Endodermal cell (in vitro differentiated cells): ENCODE measurements at regions not wholly inside any gene's neighbourhood (a gene's known extent, or its start where the extent isn't known, plus 50 kb on each side); places are given as distances from the start of the nearest gene placed in this dataset.

Source experiments
- DNase-seq: peaks from one replicate; pipeline ENCODE4 v3.0.0-alpha.2; 2017
- H3K27ac ChIP-seq: 2 replicates; pipeline ENCODE4 v1.5.1; 2013; ENCODE audit warnings: mild to moderate bottlenecking, low read depth, low read length, moderate library complexity
- H3K27me3 ChIP-seq: 2 replicates; pipeline ENCODE4 v1.6.1; 2013; ENCODE audit warnings: mild to moderate bottlenecking, low read length, moderate library complexity; ENCODE audit not compliant: insufficient read depth, control insufficient read depth, poor library complexity, severe bottlenecking
- H3K36me3 ChIP-seq: 2 replicates; pipeline ENCODE4 v1.7.0; 2013; ENCODE audit warnings: mild to moderate bottlenecking, low read length, moderate library complexity; ENCODE audit not compliant: control insufficient read depth, insufficient read depth
- H3K4me1 ChIP-seq: one replicate; pipeline ENCODE4 v1.7.0; 2013; ENCODE audit warnings: low read length; ENCODE audit not compliant: control insufficient read depth, insufficient read depth
- H3K4me3 ChIP-seq: 2 replicates; pipeline ENCODE4 v1.5.1; 2013; ENCODE audit warnings: mild to moderate bottlenecking, low read length, moderate library complexity
- H3K9ac ChIP-seq: 2 replicates; pipeline ENCODE4 v1.6.1; 2013; ENCODE audit warnings: mild to moderate bottlenecking, low read length, moderate library complexity; ENCODE audit not compliant: poor library complexity, severe bottlenecking; ENCODE audit errors: extremely low read depth
- H3K9me3 ChIP-seq: 2 replicates; pipeline ENCODE4 v1.6.1; 2013; ENCODE audit warnings: mild to moderate bottlenecking, low read length, moderate library complexity; ENCODE audit not compliant: control insufficient read depth
- H3K27ac Mint-ChIP-seq: 2 replicates; pipeline ENCODE4 v1.8.0; 2020; ENCODE audit warnings: mixed read lengths
- H3K27me3 Mint-ChIP-seq: 2 replicates; pipeline ENCODE4 v1.8.0; 2021; ENCODE audit warnings: mild to moderate bottlenecking, mixed read lengths; ENCODE audit not compliant: insufficient read depth
- H3K36me3 Mint-ChIP-seq: 2 replicates; pipeline ENCODE4 v1.8.0; 2020; ENCODE audit warnings: low read depth, mixed read lengths
- H3K4me1 Mint-ChIP-seq: 2 replicates; pipeline ENCODE4 v1.8.0; 2020; ENCODE audit warnings: mixed read lengths
- H3K4me3 Mint-ChIP-seq: 2 replicates; pipeline ENCODE4 v1.8.0; 2020; ENCODE audit warnings: mild to moderate bottlenecking, moderate library complexity, mixed read lengths
- H3K9me3 Mint-ChIP-seq: 2 replicates; pipeline ENCODE4 v1.8.0; 2020; ENCODE audit warnings: mild to moderate bottlenecking, mixed read lengths
- whole genome bisulfite sequencing, 2 experiments: methylation state at CpG; one replicate each; pipeline versions ENCODE4 v1.1.5 to v1.1.7; 2013; ENCODE audit warnings: missing lambda C conversion rate in 2 of 2, mixed read lengths in 1 of 2; ENCODE audit not compliant: insufficient coverage in 1 of 2, insufficient read length in 1 of 2; 5-methylcytosine and 5-hydroxymethylcytosine counted together
- TF ChIP-seq, protein P1 (sequence below): fragments of 200-600 bp; sonication (generic); conservative IDR thresholded peaks from 2 replicates; pipeline ENCODE4 v1.5.0; 2021; ENCODE audit warnings: antibody characterized with exemption, mild to moderate bottlenecking

DNA sequence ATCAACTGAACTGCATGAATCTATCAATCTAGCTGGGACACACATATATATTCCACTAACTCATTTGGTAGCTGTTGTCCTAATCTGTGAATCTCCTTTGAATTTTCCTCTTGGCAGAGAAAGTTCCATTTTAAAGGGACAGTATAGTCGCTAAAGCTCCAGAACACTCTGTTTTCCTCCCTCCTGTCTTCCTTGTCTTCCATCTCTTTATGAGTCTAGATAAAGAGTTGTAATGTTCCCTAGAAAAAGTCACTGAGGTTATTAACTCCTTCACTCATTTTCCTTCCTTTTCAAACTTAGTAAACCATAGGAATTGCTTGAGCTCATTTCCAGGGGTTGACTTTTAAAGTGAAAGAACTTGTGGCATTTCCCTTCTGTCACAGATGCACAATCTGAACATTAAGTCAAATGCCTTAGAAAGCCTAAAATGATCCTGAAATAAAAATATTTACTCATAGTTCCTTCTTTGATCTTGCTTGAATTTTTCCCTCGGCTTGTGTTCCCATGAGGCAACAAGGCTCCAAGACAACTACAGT lies 198.4 kb downstream of the TRIM27 start:
- Histone ChIP-seq H3K9me3 (no peaks in the 10 kb centered on the region), H3K9ac (no peak overlapping the region), H3K27ac (no peak overlapping the region), H3K4me1 (no peaks in the 10 kb centered on the region), H3K36me3 (no peaks in the 10 kb centered on the region), H3K27me3 (peaks cover 4% of the 10 kb centered on the region), H3K4me3 (no peak overlapping the region)
- H3K9me3 Mint-ChIP-seq, result no peaks in the 10 kb centered on the region
- no peaks in the 10 kb centered on the region for H3K36me3 Mint-ChIP-seq
- H3K4me3 Mint-ChIP-seq, result no peak overlapping the region
- peaks cover 49% of the 10 kb centered on the region for H3K27me3 Mint-ChIP-seq
- H3K27ac Mint-ChIP-seq, result no peak overlapping the region
- TF ChIP-seq, protein P1, sequence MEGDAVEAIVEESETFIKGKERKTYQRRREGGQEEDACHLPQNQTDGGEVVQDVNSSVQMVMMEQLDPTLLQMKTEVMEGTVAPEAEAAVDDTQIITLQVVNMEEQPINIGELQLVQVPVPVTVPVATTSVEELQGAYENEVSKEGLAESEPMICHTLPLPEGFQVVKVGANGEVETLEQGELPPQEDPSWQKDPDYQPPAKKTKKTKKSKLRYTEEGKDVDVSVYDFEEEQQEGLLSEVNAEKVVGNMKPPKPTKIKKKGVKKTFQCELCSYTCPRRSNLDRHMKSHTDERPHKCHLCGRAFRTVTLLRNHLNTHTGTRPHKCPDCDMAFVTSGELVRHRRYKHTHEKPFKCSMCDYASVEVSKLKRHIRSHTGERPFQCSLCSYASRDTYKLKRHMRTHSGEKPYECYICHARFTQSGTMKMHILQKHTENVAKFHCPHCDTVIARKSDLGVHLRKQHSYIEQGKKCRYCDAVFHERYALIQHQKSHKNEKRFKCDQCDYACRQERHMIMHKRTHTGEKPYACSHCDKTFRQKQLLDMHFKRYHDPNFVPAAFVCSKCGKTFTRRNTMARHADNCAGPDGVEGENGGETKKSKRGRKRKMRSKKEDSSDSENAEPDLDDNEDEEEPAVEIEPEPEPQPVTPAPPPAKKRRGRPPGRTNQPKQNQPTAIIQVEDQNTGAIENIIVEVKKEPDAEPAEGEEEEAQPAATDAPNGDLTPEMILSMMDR, result no peak
- DNase-seq, result no peak
- H3K4me1 Mint-ChIP-seq, result peaks cover 9% of the 10 kb centered on the region
- WGBS, 2 experiments, result 83 to 84% methylated on average over 1 to 2 of the region's 2 CpGs

DNA sequence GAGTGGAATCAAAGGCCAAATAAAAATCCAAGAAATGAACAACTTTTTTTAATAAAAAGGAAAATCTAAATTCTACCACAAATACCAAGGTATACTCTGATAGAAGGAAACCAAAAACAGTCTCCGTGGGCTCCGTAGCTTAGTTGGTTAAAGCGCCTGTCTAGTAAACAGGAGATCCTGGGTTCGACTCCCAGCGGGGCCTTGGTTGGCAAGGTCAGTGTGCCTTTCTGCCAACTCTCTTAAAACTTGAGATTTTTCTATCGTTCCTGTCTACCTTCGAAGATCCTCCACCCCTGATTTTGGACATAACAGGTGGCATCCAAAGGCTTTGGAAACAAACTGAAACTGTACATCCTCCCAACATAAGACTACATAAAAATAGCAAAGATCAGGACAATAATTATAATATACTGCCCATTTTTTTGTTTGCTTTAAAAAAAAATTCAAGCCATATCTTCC lies 197.9 kb downstream of the TRIM27 start:
- peaks cover 49% of the 10 kb centered on the region for H3K27me3 Mint-ChIP-seq
- H3K4me1 ChIP-seq, result no peaks in the 10 kb centered on the region
- no peak overlapping the region for H3K4me3 Mint-ChIP-seq
- no peak overlapping the region for H3K4me3 ChIP-seq
- H3K4me1 Mint-ChIP-seq, result peaks cover 9% of the 10 kb centered on the region
- H3K27ac Mint-ChIP-seq, result no peak overlapping the region
- H3K9me3 Mint-ChIP-seq, result no peaks in the 10 kb centered on the region
- WGBS, 2 experiments, result 12 to 26% methylated on average over 5 to 7 of the region's 7 CpGs
- TF ChIP-seq, protein P1, result no peak
- H3K9me3 ChIP-seq, result no peaks in the 10 kb centered on the region
- no peaks in the 10 kb centered on the region for H3K36me3 Mint-ChIP-seq
- peaks cover 10% of the 10 kb centered on the region for H3K27me3 ChIP-seq
- H3K9ac ChIP-seq, result no peak overlapping the region
- no peak overlapping the region for H3K27ac ChIP-seq
- H3K36me3 ChIP-seq, result no peaks in the 10 kb centered on the region
- DNase-seq, result peak; percentile 85

DNA sequence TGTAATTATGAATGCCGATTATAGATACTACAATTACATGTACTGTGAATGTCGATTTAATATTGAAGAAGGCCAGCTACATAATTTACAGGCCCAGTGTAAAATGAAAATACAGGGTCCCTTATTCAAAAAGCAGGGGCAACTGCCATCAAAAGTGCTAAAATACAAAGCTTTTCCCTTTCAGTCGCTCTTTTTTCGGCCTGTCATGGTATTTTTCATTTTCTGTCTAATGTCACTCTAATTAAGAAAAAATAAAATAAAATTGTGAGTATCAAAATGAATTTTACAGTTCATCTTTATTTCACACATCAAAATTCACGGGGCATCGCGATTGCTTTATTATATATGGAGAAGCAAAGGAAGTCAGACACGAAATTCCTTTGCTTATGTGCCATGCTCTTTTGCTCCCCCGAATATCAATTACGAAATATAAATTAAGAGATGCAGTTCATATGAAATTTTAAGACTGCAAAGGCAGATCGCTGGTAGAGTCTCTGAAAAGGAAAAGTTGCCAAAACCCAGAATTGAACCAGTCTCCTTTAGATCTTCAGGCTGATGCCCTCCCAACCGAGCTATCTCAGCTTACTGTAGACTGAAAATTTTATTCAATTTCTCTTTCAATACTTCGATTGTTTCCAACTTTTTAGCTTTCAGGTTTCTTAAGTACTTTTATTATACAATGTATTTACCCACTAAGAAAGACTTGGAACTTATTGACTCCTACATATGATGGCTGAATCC lies 197.0 kb downstream of the TRIM27 start:
- no peak overlapping the region for H3K4me3 Mint-ChIP-seq
- H3K4me1 Mint-ChIP-seq, result peaks cover 9% of the 10 kb centered on the region
- H3K36me3 Mint-ChIP-seq, result no peaks in the 10 kb centered on the region
- Histone ChIP-seq H3K36me3 (no peaks in the 10 kb centered on the region), H3K27me3 (peaks cover 18% of the 10 kb centered on the region), H3K4me3 (no peak overlapping the region), H3K9ac (no peak overlapping the region), H3K27ac (no peak overlapping the region), H3K9me3 (no peaks in the 10 kb centered on the region), H3K4me1 (no peaks in the 10 kb centered on the region)
- DNase-seq, result no peak
- peaks cover 51% of the 10 kb centered on the region for H3K27me3 Mint-ChIP-seq
- no peak overlapping the region for H3K27ac Mint-ChIP-seq
- TF ChIP-seq, protein P1, result no peak
- WGBS, 2 experiments, result 87 to 91% methylated on average over 8 to 13 of the region's 13 CpGs
- no peaks in the 10 kb centered on the region for H3K9me3 Mint-ChIP-seq
